Upper lobe of left lung (tissue), 6 donors: ENCODE measurements at regions not wholly inside any gene's neighbourhood (a gene's known extent, or its start where the extent isn't known, plus 50 kb on each side); places are given as distances from the start of the nearest gene placed in this dataset.

Experiments
- ATAC-seq, 2 donors: fragments of 200-7000 bp; cut with Tn5 transposase; one replicate each; pipeline ENCODE4 v1.9.1; 2022; ENCODE audit warnings: mild to moderate bottlenecking in 2 of 2, moderate library complexity in 2 of 2; ENCODE audit not compliant: low FRiP score in 2 of 2
- DNase-seq, 2 donors: peaks; one replicate each; pipeline ENCODE4 v3.0.0-alpha.2; 2019 to 2020
- H3K27ac ChIP-seq, 4 donors: fragments of 200-600 bp; sonication (generic); one replicate each; pipeline ENCODE4 v1.5.1; 2016 to 2019
- H3K27me3 ChIP-seq, 4 donors: fragments of 200-600 bp; sonication (generic); one replicate each; pipeline ENCODE4 v1.5.1; 2017 to 2019
- H3K36me3 ChIP-seq, 4 donors: fragments of 200-600 bp; sonication (generic); one replicate each; pipeline ENCODE4 v1.5.1; 2016 to 2019
- H3K4me1 ChIP-seq, 4 donors: fragments of 200-600 bp; sonication (generic); one replicate each; pipeline ENCODE4 v1.5.1; 2018 to 2019
- H3K4me3 ChIP-seq, 4 donors: fragments of 200-600 bp; sonication (generic); one replicate each; pipeline ENCODE4 v1.5.1; 2017 to 2019; ENCODE audit warnings: mild to moderate bottlenecking in 2 of 4, moderate library complexity in 1 of 4
- H3K9me3 ChIP-seq, 4 donors: fragments of 200-600 bp; sonication (generic); one replicate each; pipeline ENCODE4 v1.5.1; 2018 to 2019
- EP300 ChIP-seq, 4 donors: sonication (generic); formaldehyde crosslinking; IDR thresholded peaks; one replicate each; pipeline ENCODE4 v1.5.1; 2017; ENCODE audit warnings: antibody characterized with exemption in 4 of 4, control low read depth in 2 of 4
- POLR2A ChIP-seq, 4 donors: fragments of 450-650 bp; IDR thresholded peaks; one replicate each; pipeline ENCODE4 v1.5.1; 2016 to 2017; ENCODE audit warnings: antibody characterized with exemption in 4 of 4, mild to moderate bottlenecking in 2 of 4
- POLR2AphosphoS5 ChIP-seq, 2 donors: sonication (generic); formaldehyde crosslinking; IDR thresholded peaks; one replicate each; pipeline ENCODE4 v1.5.1; 2017; ENCODE audit warnings: antibody characterized with exemption in 2 of 2
- WGBS, 2 donors: methylation state at CpG; one replicate each; pipeline ENCODE4 v1.1.5; 2017 to 2018; 5-methylcytosine and 5-hydroxymethylcytosine counted together
- TF ChIP-seq, protein P1 (sequence below), 6 experiments: fragments of 450-650 bp in 4 of 6; fragments of 200-600 bp in 2 of 6; sonication (generic) in 2 of 6; IDR thresholded peaks; one replicate each; pipeline ENCODE4 v1.5.1; 2016 to 2019; ENCODE audit warnings: antibody characterized with exemption in 6 of 6
- donor health status: DM: no; HTN: no; CAD: no; lungs with moderate emphysema.
- donor health status: DM: no; HTN: yes; CAD: no; lungs with severe emphysema.

DNA sequence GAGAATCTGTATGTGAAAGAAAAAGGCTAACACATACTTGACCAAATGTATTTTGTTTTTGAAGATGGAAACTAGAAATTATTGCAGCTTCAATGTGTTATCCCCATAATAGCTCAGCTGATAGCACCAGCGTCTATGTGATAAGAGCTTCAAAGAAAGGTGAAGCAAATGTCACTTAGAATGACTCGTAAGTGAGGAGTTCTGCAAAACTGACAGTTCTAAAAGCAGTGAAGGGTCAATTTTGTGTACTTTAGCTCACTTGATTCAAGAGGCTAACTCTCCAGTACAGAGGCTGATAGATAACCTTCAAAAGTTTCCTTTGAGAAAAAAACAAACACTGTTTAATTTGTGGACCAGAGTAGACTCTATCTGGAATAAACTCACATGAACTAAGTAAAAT is 87.2 kb upstream of the CARD18 start:
- Histone ChIP-seq H3K36me3 (no peaks in the 10 kb centered on the region), H3K27ac (no peak overlapping the region), H3K4me1 (no peaks in the 10 kb centered on the region), H3K27me3 (no peaks in the 10 kb centered on the region), H3K9me3 (no peaks in the 10 kb centered on the region), H3K4me3 (no peak overlapping the region)
- ATAC-seq (no peak), DNase-seq (no peak)
- no peak for TF ChIP-seq POLR2A (IDR thresholded peaks at IDR 0.05)
- TF ChIP-seq EP300 (IDR thresholded peaks at IDR 0.05), result no peak
- no peak for TF ChIP-seq POLR2AphosphoS5 (IDR thresholded peaks at IDR 0.05)
- TF ChIP-seq, protein P1, sequence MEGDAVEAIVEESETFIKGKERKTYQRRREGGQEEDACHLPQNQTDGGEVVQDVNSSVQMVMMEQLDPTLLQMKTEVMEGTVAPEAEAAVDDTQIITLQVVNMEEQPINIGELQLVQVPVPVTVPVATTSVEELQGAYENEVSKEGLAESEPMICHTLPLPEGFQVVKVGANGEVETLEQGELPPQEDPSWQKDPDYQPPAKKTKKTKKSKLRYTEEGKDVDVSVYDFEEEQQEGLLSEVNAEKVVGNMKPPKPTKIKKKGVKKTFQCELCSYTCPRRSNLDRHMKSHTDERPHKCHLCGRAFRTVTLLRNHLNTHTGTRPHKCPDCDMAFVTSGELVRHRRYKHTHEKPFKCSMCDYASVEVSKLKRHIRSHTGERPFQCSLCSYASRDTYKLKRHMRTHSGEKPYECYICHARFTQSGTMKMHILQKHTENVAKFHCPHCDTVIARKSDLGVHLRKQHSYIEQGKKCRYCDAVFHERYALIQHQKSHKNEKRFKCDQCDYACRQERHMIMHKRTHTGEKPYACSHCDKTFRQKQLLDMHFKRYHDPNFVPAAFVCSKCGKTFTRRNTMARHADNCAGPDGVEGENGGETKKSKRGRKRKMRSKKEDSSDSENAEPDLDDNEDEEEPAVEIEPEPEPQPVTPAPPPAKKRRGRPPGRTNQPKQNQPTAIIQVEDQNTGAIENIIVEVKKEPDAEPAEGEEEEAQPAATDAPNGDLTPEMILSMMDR (IDR thresholded peaks at IDR 0.05), result no peak
- 53 to 57% methylated on average over 2 of the region's 2 CpGs for WGBS, 2 donors

DNA sequence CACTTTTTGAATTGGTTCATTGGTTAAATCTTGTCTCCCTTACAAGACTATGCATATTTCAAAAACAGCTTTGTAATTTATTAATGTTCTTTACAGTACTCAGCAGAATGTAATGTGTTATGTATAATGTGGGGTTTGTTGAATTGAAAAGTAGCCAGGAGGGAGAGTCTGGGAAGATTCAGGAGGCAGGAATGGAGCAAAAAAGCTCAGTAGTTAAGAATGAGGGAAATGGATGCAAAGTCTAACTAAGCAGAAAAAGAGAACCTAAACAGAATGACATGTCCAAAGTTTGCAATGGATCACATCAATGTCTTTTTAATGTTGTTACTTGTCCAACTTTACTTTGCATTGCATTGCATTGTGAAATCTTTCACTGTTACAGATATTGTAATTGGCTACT is 86.5 kb upstream of the CARD18 start:
- no peak for ATAC-seq
- TF ChIP-seq, protein P1 (IDR thresholded peaks at IDR 0.05), result no peak
- TF ChIP-seq POLR2AphosphoS5 (IDR thresholded peaks at IDR 0.05) (no peak), EP300 (IDR thresholded peaks at IDR 0.05) (no peak), POLR2A (IDR thresholded peaks at IDR 0.05) (no peak)
- DNase-seq, result no peak

DNA sequence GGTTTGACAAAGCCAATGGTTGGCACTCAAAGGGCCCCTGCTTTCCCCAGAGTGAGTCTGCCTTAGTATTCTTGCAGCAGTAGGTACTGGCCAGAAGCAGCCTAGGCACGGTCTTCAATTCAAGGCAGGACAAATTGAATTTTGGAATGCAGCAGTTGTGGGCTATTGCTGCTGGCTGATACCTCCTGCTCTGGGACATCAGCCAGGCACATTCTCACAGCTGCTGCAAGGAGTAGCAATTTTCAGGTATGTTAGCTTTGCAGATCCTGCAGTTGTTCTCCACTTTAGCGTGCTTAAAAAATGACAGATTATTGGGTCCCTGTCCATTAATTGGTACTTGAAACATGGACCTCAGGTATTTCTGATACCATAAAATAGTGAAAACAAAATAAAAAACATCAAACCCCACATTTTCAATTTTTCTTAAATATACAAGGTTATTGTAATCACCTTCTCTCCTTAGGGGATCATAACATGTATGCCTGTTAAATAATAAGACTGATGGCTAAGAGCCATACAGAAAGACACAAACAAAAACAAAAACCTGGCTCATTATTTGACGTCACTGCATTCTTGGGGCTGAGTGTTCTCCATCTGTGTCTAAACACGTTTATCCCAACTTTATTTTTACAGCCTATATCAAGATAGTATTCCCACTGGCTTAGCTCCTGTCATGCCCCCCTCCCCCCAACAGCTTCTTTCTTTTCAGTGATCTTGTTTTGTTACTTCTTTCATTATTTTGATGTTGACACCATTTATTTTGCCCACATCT is 85.1 kb upstream of the CARD18 start:
- TF ChIP-seq, protein P1 (IDR thresholded peaks at IDR 0.05), result no peak
- TF ChIP-seq POLR2A (IDR thresholded peaks at IDR 0.05) (no peak), EP300 (IDR thresholded peaks at IDR 0.05) (no peak), POLR2AphosphoS5 (IDR thresholded peaks at IDR 0.05) (no peak)
- no peaks in the 10 kb centered on the region for H3K9me3 ChIP-seq
- H3K4me1 ChIP-seq, result no peaks in the 10 kb centered on the region
- DNase-seq, result no peak
- WGBS, 2 donors, result 78 to 80% methylated on average over 4 of the region's 4 CpGs
- H3K36me3 ChIP-seq, result no peaks in the 10 kb centered on the region
- H3K27ac ChIP-seq, result no peak overlapping the region
- no peaks in the 10 kb centered on the region for H3K27me3 ChIP-seq
- no peak for ATAC-seq
- no peak overlapping the region for H3K4me3 ChIP-seq

More for the DNA sequence above, 86.5 kb upstream of the CARD18 start:
- H3K36me3 ChIP-seq, result no peaks in the 10 kb centered on the region
- H3K27ac ChIP-seq, result no peak overlapping the region
- H3K4me3 ChIP-seq, result no peak overlapping the region
- H3K27me3 ChIP-seq, result no peaks in the 10 kb centered on the region
- H3K9me3 ChIP-seq, result no peaks in the 10 kb centered on the region
- no peaks in the 10 kb centered on the region for H3K4me1 ChIP-seq

DNA sequence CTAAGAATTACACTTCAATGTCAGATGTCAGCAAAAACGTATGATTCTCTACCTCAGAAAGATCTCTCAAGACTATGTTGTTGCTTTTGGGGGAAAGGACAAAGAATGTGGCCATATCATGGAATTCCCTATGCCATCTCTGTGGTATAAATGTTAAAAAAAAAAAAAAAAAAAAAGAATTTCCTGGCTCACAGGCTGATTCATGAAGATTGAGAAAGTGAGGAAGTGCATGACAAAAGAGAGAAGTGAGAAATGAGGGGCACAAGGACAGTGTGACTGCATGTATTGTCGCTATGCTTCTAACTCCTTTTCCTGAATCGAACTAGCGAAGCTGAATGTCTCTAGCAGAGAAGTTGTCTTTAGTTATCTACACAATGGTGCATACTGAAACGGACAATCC is 80.6 kb upstream of the CARD18 start:
- 59 to 63% methylated on average over 5 of the region's 5 CpGs for WGBS, 2 donors
- no peak for DNase-seq
- Histone ChIP-seq H3K27ac (peak overlapping the region in 3 of 4 donors; percentile 23 to 67 (median 47)), H3K27me3 (no peaks in the 10 kb centered on the region), H3K4me3 (no peak overlapping the region), H3K4me1 (no peaks in the 10 kb centered on the region), H3K36me3 (no peaks in the 10 kb centered on the region), H3K9me3 (no peaks in the 10 kb centered on the region)
- ATAC-seq, result peak in 1 of 2 donors; percentile 71
- TF ChIP-seq POLR2A (IDR thresholded peaks at IDR 0.05) (no peak), POLR2AphosphoS5 (IDR thresholded peaks at IDR 0.05) (peak in 1 of 2 donors; percentile 22)

DNA sequence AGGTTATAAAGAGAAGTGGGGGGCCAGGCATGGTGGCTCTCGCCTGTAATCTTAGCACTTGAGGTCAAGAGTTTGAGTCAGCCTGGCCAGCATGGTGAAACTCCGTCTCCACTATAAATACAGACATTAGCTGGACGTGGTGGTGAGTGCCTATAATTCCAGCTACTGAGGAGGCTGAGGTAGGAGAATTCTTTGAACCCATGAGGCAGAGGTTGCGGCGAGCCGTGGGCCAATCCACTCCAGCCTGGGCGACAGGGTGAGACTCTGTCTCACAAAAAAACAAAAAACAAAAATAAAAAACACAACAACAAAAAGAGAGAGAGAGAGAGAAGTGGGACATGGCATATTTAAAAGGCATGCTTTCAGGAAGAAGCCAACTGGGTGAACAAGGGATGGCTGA is 80.1 kb upstream of the CARD18 start:
- no peaks in the 10 kb centered on the region for H3K4me1 ChIP-seq
- ATAC-seq (no peak), DNase-seq (peak in 1 of 2 donors; percentile 17)
- H3K27me3 ChIP-seq, result no peaks in the 10 kb centered on the region
- TF ChIP-seq EP300 (IDR thresholded peaks at IDR 0.05) (no peak), POLR2A (IDR thresholded peaks at IDR 0.05) (no peak), POLR2AphosphoS5 (IDR thresholded peaks at IDR 0.05) (no peak)
- TF ChIP-seq, protein P1 (IDR thresholded peaks at IDR 0.05), result no peak
- peak overlapping the region in 2 of 4 donors; percentile 47 to 67 for H3K27ac ChIP-seq
- H3K36me3 ChIP-seq, result no peaks in the 10 kb centered on the region
- H3K9me3 ChIP-seq, result no peaks in the 10 kb centered on the region
- H3K4me3 ChIP-seq, result no peak overlapping the region
- 93 to 94% methylated on average over 7 of the region's 7 CpGs for WGBS, 2 donors
